Uterus (tissue), 3 donors: ENCODE measurements at regions not wholly inside any gene's neighbourhood (a gene's known extent, or its start where the extent isn't known, plus 50 kb on each side); places are given as distances from the start of the nearest gene placed in this dataset.

Experiments used
- DNase-seq, 2 donors: peaks; one replicate each; pipeline ENCODE4 v3.0.0-alpha.2; 2019 to 2020
- H3K27ac ChIP-seq, 2 donors: fragments of 200-600 bp; sonication (generic); 1 replicate in 1 of 2; 2 replicates in 1 of 2; pipeline ENCODE4 v1.5.1; 2016 to 2018
- H3K27me3 ChIP-seq, 2 donors: fragments of 200-600 bp; sonication (generic); one replicate each; pipeline ENCODE4 v1.5.1; 2018 to 2019; ENCODE audit warnings: control low read depth in 1 of 2
- H3K36me3 ChIP-seq, 2 donors: fragments of 200-600 bp; sonication (generic); one replicate each; pipeline ENCODE4 v1.5.1; 2019; ENCODE audit warnings: control low read depth in 1 of 2
- H3K4me1 ChIP-seq, 2 donors: fragments of 200-600 bp; sonication (generic); one replicate each; pipeline ENCODE4 v1.5.1; 2018 to 2019; ENCODE audit warnings: control low read depth in 1 of 2
- H3K4me3 ChIP-seq, 2 donors: fragments of 200-600 bp; sonication (generic); 1 replicate in 1 of 2; 2 replicates in 1 of 2; pipeline ENCODE4 v1.5.1; 2018 to 2019; ENCODE audit warnings: mild to moderate bottlenecking in 1 of 2
- H3K9me3 ChIP-seq, 2 donors: fragments of 200-600 bp; sonication (generic); one replicate each; pipeline ENCODE4 v1.5.1; 2019; ENCODE audit warnings: control low read depth in 1 of 2
- POLR2A ChIP-seq, 2 donors: fragments of 450-650 bp; IDR thresholded peaks; one replicate each; pipeline ENCODE4 v1.6.1; 2016; ENCODE audit warnings: antibody characterized with exemption in 2 of 2, mild to moderate bottlenecking in 1 of 2, moderate library complexity in 1 of 2
- intact Hi-C: fragments of 100-400 bp; cut with DNase I; formaldehyde crosslinking; loops from one replicate; pipeline ENCODE4 v1.15.1; 2023; ENCODE audit warnings: low total_unique reads
- TF ChIP-seq, protein P1 (sequence below), 4 experiments: fragments of 200-600 bp in 2 of 4; fragments of 450-650 bp in 2 of 4; sonication (generic) in 2 of 4; IDR thresholded peaks; one replicate each; pipeline ENCODE4 v1.5.1; 2016 to 2019; ENCODE audit warnings: antibody characterized with exemption in 4 of 4, mild to moderate bottlenecking in 2 of 4, moderate library complexity in 1 of 4
- donor health status: DM: yes; HTN: yes; CAD: no.

GRCh38 chr9:29339387-29339786, 1766.1 kb upstream of the C9orf72 start:
- Histone ChIP-seq H3K27ac (peak overlapping the region; percentile 47 to 49), H3K36me3 (no peaks in the 10 kb centered on the region), H3K4me3 (no peak overlapping the region), H3K4me1 (no peaks in the 10 kb centered on the region), H3K27me3 (no peaks in the 10 kb centered on the region), H3K9me3 (no peaks in the 10 kb centered on the region)
- no peak for DNase-seq
- TF ChIP-seq, protein P1, sequence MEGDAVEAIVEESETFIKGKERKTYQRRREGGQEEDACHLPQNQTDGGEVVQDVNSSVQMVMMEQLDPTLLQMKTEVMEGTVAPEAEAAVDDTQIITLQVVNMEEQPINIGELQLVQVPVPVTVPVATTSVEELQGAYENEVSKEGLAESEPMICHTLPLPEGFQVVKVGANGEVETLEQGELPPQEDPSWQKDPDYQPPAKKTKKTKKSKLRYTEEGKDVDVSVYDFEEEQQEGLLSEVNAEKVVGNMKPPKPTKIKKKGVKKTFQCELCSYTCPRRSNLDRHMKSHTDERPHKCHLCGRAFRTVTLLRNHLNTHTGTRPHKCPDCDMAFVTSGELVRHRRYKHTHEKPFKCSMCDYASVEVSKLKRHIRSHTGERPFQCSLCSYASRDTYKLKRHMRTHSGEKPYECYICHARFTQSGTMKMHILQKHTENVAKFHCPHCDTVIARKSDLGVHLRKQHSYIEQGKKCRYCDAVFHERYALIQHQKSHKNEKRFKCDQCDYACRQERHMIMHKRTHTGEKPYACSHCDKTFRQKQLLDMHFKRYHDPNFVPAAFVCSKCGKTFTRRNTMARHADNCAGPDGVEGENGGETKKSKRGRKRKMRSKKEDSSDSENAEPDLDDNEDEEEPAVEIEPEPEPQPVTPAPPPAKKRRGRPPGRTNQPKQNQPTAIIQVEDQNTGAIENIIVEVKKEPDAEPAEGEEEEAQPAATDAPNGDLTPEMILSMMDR (IDR thresholded peaks at IDR 0.05) = no peak
- no peak for TF ChIP-seq POLR2A (IDR thresholded peaks at IDR 0.05)
- intact Hi-C loops = no loop called here

GRCh38 chr9:29348999-29349398, 1775.7 kb upstream of the C9orf72 start:
- intact Hi-C loops = no loop called here
- Histone ChIP-seq H3K36me3 (no peaks in the 10 kb centered on the region), H3K27ac (peak overlapping the region; percentile 62 to 73), H3K27me3 (no peaks in the 10 kb centered on the region), H3K9me3 (no peaks in the 10 kb centered on the region), H3K4me1 (no peaks in the 10 kb centered on the region), H3K4me3 (no peak overlapping the region)
- TF ChIP-seq, protein P1 (IDR thresholded peaks at IDR 0.05) = no peak
- TF ChIP-seq POLR2A (IDR thresholded peaks at IDR 0.05) = no peak
- no peak for DNase-seq

DNA sequence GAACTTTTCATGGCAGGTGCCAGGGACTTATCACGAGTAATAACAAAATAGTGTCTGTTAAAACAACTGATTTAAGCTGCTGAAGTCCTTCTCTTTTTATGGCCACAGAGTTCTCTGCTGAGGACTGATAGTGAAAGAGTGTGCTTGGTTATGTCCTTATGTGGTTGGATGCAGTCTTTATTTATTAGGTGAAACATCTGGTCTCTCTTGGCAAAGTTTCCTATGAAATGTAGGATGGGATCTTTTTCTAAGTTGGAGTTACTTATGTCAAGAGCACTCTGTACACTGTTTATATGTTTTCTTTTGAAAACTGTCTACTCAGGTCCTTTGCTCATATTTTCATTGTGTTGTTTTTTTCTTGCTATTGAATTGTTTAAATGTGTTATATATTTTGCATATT, 1816.1 kb upstream of the C9orf72 start:
- H3K27me3 ChIP-seq = no peaks in the 10 kb centered on the region
- TF ChIP-seq, protein P1 (IDR thresholded peaks at IDR 0.05) = no peak
- no peak for TF ChIP-seq POLR2A (IDR thresholded peaks at IDR 0.05)
- H3K27ac ChIP-seq = peak overlapping the region in 1 of 2 donors; percentile 6
- H3K4me3 ChIP-seq = no peak overlapping the region
- no peak for DNase-seq
- no peaks in the 10 kb centered on the region for H3K9me3 ChIP-seq
- intact Hi-C loops = no loop called here
- no peaks in the 10 kb centered on the region for H3K36me3 ChIP-seq
- no peaks in the 10 kb centered on the region for H3K4me1 ChIP-seq

GRCh38 chr9:29390859-29391258, 1817.6 kb upstream of the C9orf72 start:
- Histone ChIP-seq H3K9me3 (no peaks in the 10 kb centered on the region), H3K27ac (no peak overlapping the region), H3K36me3 (no peaks in the 10 kb centered on the region), H3K4me1 (no peaks in the 10 kb centered on the region), H3K4me3 (no peak overlapping the region), H3K27me3 (no peaks in the 10 kb centered on the region)
- no peak for TF ChIP-seq POLR2A (IDR thresholded peaks at IDR 0.05)
- TF ChIP-seq, protein P1 (IDR thresholded peaks at IDR 0.05) = no peak
- no peak for DNase-seq
- intact Hi-C loops = no loop called here

- no peak for TF ChIP-seq POLR2A (IDR thresholded peaks at IDR 0.05)
- TF ChIP-seq, protein P1 (IDR thresholded peaks at IDR 0.05) = no peak
- H3K4me3 ChIP-seq = no peak overlapping the region
- no peaks in the 10 kb centered on the region for H3K27me3 ChIP-seq
- no peak overlapping the region for H3K27ac ChIP-seq
- no peaks in the 10 kb centered on the region for H3K4me1 ChIP-seq
- intact Hi-C loops = no loop called here
- H3K36me3 ChIP-seq = no peaks in the 10 kb centered on the region
- H3K9me3 ChIP-seq = no peaks in the 10 kb centered on the region
- no peak for DNase-seq
Observed at GRCh38 chr9:29393064-29393463, 1819.8 kb upstream of the C9orf72 start.
